ENCODE measurements at regions not wholly inside any gene's neighbourhood (a gene's known extent, or its start where the extent isn't known, plus 50 kb on each side); places are given as distances from the start of the nearest gene placed in this dataset.

- Histone ChIP-seq H3K27ac (ENCODE audit: low read depth) (no peak overlapping the region), H3K4me1 (ENCODE audit: insufficient read depth) (0 out of 2 replicates have a peak, but pooled peaks cover under 1% of the 10 kb centered on the region), H3K4me2 (no peak overlapping the region), H3K9me2 (ENCODE audit: insufficient read depth) (no peaks in the 10 kb centered on the region), H3K4me3 (no peak overlapping the region), H3F3A (replicated peaks; ENCODE audit: low read depth) (no peaks in the 10 kb centered on the region), H3K79me2 (replicated peaks; ENCODE audit: insufficient read depth) (no peaks in the 10 kb centered on the region), H3K36me3 (ENCODE audit: insufficient read depth) (no peaks in the 10 kb centered on the region), H3K27me3 (ENCODE audit: insufficient read depth) (no peaks in the 10 kb centered on the region), H4K20me1 (replicated peaks; ENCODE audit: insufficient read depth) (no peaks in the 10 kb centered on the region), H2AFZ (no peak overlapping the region)
- TF ChIP-seq ETS1 (IDR thresholded peaks at IDR 0.05) (no peak), CREB1 (CRISPR knock-in tag; IDR thresholded peaks at IDR 0.05; ENCODE audit: low read depth) (no peak), ZNF331 (CRISPR knock-in tag; IDR thresholded peaks at IDR 0.05; ENCODE audit: low read depth) (no peak), STAT1 (IDR thresholded peaks at IDR 0.05; ENCODE audit: unreplicated experiment) (no peak), EZH2phosphoT487 (IDR thresholded peaks at IDR 0.05; ENCODE audit: unreplicated experiment) (no peak), JUNB (IDR thresholded peaks at IDR 0.05; ENCODE audit: unreplicated experiment) (no peak), NANOG (IDR thresholded peaks at IDR 0.05; ENCODE audit: borderline replicate concordance) (no peak), ZNF462 (CRISPR knock-in tag; IDR thresholded peaks at IDR 0.05) (no peak), EZH2 (IDR thresholded peaks at IDR 0.05; ENCODE audit: low read depth, unreplicated experiment) (no peak), CTCF (conservative IDR thresholded peaks at IDR 0.05; ENCODE audit: low read depth in 2 of 2) (no peak), POLR2AphosphoS5 (IDR thresholded peaks at IDR 0.05; ENCODE audit: low read depth) (no peak), REST (IDR thresholded peaks at IDR 0.05; ENCODE audit: unreplicated experiment) (no peak), ZNF114 (CRISPR knock-in tag; IDR thresholded peaks at IDR 0.05) (no peak)
- no peak for ATAC-seq
- peaks cover 10% of the 10 kb centered on the region for H3K36me3 Mint-ChIP-seq (ENCODE audit: low read depth)
- H3K27me3 Mint-ChIP-seq (ENCODE audit: insufficient read depth, low read depth, poor library complexity), result peaks cover 16% of the 10 kb centered on the region
- peaks cover 7% of the 10 kb centered on the region; the same call in 2 of the 3 replicates for H3K9me3 Mint-ChIP-seq
- H3K27ac Mint-ChIP-seq, result peak overlapping the region; percentile 66; the same call in 1 of the 2 replicates
- H3K4me3 Mint-ChIP-seq, result no peak overlapping the region
- H3K4me1 Mint-ChIP-seq, result peaks cover 9% of the 10 kb centered on the region
- no peak for DNase-seq (ENCODE audit: low spot score)
Measured at GRCh38 chr11:70537576-70538571, 139.5 kb downstream of the CTTN start.

Data from GM23338 (cell line).